ENCODE measurements at regions not wholly inside any gene's neighbourhood (a gene's known extent, or its start where the extent isn't known, plus 50 kb on each side); places are given as distances from the start of the nearest gene placed in this dataset.

DNA sequence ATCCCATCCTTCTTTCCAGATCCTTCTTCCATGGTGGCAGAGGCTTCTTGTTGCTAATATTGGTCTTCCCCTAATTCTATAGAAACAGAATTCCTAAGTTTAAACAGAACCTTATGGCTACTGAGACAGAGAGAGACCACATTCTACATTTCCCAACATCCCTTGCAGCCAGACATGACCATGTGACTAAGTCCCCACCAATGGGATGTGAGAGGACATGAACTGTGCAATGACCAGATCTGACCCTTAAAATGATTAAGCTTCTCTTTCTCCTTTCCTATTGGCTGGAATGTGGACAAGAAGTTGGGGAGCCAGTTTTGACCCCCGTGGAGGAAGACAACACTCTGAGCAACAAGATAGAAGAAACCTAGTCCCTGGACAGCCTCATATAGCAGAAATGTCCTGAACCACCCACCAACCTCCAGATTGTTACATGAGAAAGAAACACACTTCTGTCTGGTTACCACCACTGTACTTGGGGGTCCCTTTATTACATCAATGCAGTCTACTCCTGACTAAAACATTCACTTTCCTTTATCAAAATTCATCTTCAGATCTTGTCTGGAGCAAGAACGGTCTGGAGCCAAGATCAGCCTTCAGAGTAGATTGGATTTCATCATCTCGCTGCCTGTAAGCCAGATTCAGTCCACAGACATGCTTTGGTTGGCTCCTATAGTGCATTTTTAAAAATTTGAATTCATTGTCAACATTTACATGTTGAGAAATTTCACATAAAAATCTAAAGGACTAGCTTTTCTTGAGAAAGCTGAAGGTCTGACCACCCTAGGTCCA, 183.9 kb downstream of the SHQ1 start:
- TF ChIP-seq, protein P1, sequence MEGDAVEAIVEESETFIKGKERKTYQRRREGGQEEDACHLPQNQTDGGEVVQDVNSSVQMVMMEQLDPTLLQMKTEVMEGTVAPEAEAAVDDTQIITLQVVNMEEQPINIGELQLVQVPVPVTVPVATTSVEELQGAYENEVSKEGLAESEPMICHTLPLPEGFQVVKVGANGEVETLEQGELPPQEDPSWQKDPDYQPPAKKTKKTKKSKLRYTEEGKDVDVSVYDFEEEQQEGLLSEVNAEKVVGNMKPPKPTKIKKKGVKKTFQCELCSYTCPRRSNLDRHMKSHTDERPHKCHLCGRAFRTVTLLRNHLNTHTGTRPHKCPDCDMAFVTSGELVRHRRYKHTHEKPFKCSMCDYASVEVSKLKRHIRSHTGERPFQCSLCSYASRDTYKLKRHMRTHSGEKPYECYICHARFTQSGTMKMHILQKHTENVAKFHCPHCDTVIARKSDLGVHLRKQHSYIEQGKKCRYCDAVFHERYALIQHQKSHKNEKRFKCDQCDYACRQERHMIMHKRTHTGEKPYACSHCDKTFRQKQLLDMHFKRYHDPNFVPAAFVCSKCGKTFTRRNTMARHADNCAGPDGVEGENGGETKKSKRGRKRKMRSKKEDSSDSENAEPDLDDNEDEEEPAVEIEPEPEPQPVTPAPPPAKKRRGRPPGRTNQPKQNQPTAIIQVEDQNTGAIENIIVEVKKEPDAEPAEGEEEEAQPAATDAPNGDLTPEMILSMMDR (IDR thresholded peaks at IDR 0.05; ENCODE audit: insufficient read depth, low read length, poor library complexity, severe bottlenecking), result no peak
- TF ChIP-seq EZH2phosphoT487 (conservative IDR thresholded peaks at IDR 0.05; ENCODE audit: low read length), result no peak

Measured in SU-DHL-6 (cell line).